ENCODE measurements at regions not wholly inside any gene's neighbourhood (a gene's known extent, or its start where the extent isn't known, plus 50 kb on each side); places are given as distances from the start of the nearest gene placed in this dataset.

GRCh38 chr4:108400309-108400708 lies 220.1 kb upstream of the RPL34 start:
- TF ChIP-seq, protein P1, sequence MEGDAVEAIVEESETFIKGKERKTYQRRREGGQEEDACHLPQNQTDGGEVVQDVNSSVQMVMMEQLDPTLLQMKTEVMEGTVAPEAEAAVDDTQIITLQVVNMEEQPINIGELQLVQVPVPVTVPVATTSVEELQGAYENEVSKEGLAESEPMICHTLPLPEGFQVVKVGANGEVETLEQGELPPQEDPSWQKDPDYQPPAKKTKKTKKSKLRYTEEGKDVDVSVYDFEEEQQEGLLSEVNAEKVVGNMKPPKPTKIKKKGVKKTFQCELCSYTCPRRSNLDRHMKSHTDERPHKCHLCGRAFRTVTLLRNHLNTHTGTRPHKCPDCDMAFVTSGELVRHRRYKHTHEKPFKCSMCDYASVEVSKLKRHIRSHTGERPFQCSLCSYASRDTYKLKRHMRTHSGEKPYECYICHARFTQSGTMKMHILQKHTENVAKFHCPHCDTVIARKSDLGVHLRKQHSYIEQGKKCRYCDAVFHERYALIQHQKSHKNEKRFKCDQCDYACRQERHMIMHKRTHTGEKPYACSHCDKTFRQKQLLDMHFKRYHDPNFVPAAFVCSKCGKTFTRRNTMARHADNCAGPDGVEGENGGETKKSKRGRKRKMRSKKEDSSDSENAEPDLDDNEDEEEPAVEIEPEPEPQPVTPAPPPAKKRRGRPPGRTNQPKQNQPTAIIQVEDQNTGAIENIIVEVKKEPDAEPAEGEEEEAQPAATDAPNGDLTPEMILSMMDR (IDR thresholded peaks at IDR 0.05; ENCODE audit: insufficient read depth, low read length, poor library complexity, severe bottlenecking): no peak
- TF ChIP-seq EZH2phosphoT487 (conservative IDR thresholded peaks at IDR 0.05; ENCODE audit: low read length): no peak

Measured in SU-DHL-6 (cell line).